ENCODE measurements at regions not wholly inside any gene's neighbourhood (a gene's known extent, or its start where the extent isn't known, plus 50 kb on each side); places are given as distances from the start of the nearest gene placed in this dataset.

DNA sequence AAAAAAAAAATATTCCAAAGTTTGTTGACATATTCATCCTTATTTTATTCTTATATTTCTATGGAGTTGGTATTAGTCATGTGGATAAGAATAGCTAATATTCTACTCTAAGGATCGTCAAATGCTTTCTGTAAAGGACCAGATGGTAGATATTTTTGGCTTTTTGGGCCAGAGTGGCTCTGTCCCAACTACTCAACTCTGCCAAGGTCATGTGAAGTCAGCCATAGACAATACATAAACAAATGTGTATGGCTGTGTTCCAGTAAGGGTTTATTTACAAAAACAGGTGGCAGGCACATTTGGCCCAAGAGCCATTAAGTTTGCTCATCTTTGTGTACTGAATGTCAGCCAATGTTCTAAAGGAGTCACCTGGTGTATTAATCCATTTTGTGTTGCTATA is 131.8 kb downstream of the TBX5 start:
- CTCF ChIA-PET (ENCODE audit: low intra/inter-chr PET ratio): no interaction called here

More for the DNA sequence above, 131.8 kb downstream of the TBX5 start:
- no peak for FAIRE-seq
- BruUV-seq (replicated peaks): no TSS peak
- H4K20me1 ChIP-seq (replicated peaks; ENCODE audit: control insufficient read depth, insufficient read depth, low read length): no peaks in the 10 kb centered on the region; the same call in 1 of the 2 replicates
- TF ChIP-seq TCF7L2 (IDR thresholded peaks at IDR 0.05; ENCODE audit: low read depth, low read length) (no peak), CBX1 (IDR thresholded peaks at IDR 0.05; ENCODE audit: low read depth) (no peak), MECOM (CRISPR knock-in tag; IDR thresholded peaks at IDR 0.05) (no peak), SMAD2 (IDR thresholded peaks at IDR 0.05; ENCODE audit: low read depth, low read length) (no peak), CXXC5 (CRISPR knock-in tag; IDR thresholded peaks at IDR 0.05) (no peak), CAMTA2 (CRISPR knock-in tag; conservative IDR thresholded peaks at IDR 0.05) (no peak), NCOA6 (IDR thresholded peaks at IDR 0.05) (no peak), FOXP1 (CRISPR knock-in tag; IDR thresholded peaks at IDR 0.05) (no peak), ZZZ3 (IDR thresholded peaks at IDR 0.05) (no peak)
- TF ChIP-seq, protein P1, sequence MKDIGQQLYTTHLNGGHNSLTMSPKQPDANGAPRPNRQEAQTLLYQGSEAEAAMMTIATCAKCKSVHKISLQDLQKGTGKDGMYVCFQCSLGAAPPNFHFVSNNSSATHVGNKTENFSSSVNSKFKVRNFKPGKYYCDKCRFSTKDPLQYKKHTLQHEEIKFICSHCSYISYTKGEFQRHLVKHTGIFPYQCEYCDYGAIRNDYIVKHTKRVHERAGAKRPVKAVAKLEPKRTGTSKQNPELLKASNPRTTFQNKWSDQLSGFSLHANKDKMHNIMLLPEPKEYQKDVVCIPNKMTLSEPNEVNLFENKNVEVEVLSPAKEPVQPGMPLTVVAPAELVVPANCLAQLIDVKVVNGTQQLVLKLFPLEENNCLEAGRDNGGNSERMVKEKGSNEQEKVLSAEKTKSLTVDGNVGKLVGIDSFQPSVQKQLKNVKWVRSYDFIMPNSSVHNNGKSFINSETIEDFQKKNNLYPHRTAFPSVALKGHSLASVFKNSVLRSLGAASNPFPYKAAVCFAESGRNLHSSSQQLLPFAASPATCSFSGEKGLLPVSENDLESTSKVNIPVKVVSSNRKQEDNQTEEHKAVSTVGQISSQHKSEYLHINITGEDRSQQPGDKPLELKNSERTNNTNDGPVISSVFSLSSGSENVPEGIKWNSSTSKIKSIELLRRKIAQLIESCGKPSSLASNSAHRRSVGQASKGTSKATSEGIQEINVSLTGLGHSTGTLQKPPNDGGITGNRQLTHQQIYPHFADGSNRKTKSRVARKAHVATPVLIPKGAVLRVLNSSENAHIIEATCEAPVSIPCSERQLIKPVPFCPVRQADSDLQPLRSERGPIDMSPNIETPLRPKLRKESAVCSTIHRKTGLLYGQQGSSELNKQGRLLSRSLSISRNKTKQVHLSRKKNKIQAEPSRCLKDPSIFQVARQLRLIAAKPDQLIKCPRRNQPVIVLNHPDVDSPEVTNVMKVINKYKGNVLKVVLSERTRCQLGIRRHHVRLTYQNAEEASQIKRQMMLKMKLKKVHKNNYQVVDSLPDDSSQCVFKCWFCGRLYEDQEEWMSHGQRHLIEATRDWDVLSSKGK (CRISPR knock-in tag; IDR thresholded peaks at IDR 0.05): no peak
- TF ChIP-seq, protein P2, sequence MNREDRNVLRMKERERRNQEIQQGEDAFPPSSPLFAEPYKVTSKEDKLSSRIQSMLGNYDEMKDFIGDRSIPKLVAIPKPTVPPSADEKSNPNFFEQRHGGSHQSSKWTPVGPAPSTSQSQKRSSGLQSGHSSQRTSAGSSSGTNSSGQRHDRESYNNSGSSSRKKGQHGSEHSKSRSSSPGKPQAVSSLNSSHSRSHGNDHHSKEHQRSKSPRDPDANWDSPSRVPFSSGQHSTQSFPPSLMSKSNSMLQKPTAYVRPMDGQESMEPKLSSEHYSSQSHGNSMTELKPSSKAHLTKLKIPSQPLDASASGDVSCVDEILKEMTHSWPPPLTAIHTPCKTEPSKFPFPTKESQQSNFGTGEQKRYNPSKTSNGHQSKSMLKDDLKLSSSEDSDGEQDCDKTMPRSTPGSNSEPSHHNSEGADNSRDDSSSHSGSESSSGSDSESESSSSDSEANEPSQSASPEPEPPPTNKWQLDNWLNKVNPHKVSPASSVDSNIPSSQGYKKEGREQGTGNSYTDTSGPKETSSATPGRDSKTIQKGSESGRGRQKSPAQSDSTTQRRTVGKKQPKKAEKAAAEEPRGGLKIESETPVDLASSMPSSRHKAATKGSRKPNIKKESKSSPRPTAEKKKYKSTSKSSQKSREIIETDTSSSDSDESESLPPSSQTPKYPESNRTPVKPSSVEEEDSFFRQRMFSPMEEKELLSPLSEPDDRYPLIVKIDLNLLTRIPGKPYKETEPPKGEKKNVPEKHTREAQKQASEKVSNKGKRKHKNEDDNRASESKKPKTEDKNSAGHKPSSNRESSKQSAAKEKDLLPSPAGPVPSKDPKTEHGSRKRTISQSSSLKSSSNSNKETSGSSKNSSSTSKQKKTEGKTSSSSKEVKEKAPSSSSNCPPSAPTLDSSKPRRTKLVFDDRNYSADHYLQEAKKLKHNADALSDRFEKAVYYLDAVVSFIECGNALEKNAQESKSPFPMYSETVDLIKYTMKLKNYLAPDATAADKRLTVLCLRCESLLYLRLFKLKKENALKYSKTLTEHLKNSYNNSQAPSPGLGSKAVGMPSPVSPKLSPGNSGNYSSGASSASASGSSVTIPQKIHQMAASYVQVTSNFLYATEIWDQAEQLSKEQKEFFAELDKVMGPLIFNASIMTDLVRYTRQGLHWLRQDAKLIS (CRISPR knock-in tag; IDR thresholded peaks at IDR 0.05): no peak
- TF ChIP-seq, protein P3, sequence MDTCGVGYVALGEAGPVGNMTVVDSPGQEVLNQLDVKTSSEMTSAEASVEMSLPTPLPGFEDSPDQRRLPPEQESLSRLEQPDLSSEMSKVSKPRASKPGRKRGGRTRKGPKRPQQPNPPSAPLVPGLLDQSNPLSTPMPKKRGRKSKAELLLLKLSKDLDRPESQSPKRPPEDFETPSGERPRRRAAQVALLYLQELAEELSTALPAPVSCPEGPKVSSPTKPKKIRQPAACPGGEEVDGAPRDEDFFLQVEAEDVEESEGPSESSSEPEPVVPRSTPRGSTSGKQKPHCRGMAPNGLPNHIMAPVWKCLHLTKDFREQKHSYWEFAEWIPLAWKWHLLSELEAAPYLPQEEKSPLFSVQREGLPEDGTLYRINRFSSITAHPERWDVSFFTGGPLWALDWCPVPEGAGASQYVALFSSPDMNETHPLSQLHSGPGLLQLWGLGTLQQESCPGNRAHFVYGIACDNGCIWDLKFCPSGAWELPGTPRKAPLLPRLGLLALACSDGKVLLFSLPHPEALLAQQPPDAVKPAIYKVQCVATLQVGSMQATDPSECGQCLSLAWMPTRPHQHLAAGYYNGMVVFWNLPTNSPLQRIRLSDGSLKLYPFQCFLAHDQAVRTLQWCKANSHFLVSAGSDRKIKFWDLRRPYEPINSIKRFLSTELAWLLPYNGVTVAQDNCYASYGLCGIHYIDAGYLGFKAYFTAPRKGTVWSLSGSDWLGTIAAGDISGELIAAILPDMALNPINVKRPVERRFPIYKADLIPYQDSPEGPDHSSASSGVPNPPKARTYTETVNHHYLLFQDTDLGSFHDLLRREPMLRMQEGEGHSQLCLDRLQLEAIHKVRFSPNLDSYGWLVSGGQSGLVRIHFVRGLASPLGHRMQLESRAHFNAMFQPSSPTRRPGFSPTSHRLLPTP (IDR thresholded peaks at IDR 0.05; ENCODE audit: borderline replicate concordance, extremely low read depth, insufficient read length): no peak
- TF ChIP-seq, protein P4, sequence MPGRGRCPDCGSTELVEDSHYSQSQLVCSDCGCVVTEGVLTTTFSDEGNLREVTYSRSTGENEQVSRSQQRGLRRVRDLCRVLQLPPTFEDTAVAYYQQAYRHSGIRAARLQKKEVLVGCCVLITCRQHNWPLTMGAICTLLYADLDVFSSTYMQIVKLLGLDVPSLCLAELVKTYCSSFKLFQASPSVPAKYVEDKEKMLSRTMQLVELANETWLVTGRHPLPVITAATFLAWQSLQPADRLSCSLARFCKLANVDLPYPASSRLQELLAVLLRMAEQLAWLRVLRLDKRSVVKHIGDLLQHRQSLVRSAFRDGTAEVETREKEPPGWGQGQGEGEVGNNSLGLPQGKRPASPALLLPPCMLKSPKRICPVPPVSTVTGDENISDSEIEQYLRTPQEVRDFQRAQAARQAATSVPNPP (IDR thresholded peaks at IDR 0.05; ENCODE audit: borderline replicate concordance, insufficient read depth, insufficient read length): no peak
- no peak for ATAC-seq
- intact Hi-C loops (cut with micrococcal nuclease): no loop called here
- no peaks in the 10 kb centered on the region for H3K9me1 ChIP-seq (ENCODE audit: control insufficient read depth, insufficient read depth, low read length)
- POLR2A ChIA-PET: no interaction called here
- 0% methylated on average over 1 of the region's 1 CpG for WGBS (ENCODE audit: insufficient coverage, low coverage, missing lambda C conversion rate)
- DNase-seq (ENCODE audit: extremely low read depth in 1 of 4, low spot score in 3 of 4): no peak
- H2AFZ ChIP-seq (ENCODE audit: low read depth, low read length): no peak overlapping the region
- H3K4me1 ChIP-seq (replicated peaks in 1 of 2; ENCODE audit: control insufficient read depth in 2 of 2, insufficient read depth in 2 of 2, low read length in 2 of 2): no peaks in the 10 kb centered on the region
- H3K4me2 ChIP-seq (ENCODE audit: insufficient read depth, low read length): no peak overlapping the region
- H3K79me2 ChIP-seq (ENCODE audit: control insufficient read depth, insufficient read depth, low read length): no peaks in the 10 kb centered on the region
- no peak overlapping the region for H3K9ac ChIP-seq (ENCODE audit: insufficient read depth in 1 of 2, low read depth in 2 of 2, low read length in 2 of 2)
- H3K27ac ChIP-seq (ENCODE audit: extremely low read depth, low read depth, low read length): no peak overlapping the region
- no peaks in the 10 kb centered on the region for H3K27me3 ChIP-seq (ENCODE audit: control insufficient read depth in 2 of 2, insufficient read depth in 2 of 2, low read length in 2 of 2)
- H3K36me3 ChIP-seq (ENCODE audit: control insufficient read depth, insufficient read depth, low read length): no peaks in the 10 kb centered on the region
- no peak overlapping the region for H3K4me3 ChIP-seq
- in situ Hi-C loops (cut with MboI): no loop called here
- no peaks in the 10 kb centered on the region for H3K9me3 ChIP-seq (replicated peaks; ENCODE audit: control insufficient read depth, insufficient read depth, low read depth, low read length)
